ENCODE measurements at regions not wholly inside any gene's neighbourhood (a gene's known extent, or its start where the extent isn't known, plus 50 kb on each side); places are given as distances from the start of the nearest gene placed in this dataset.

- ATAC-seq = no peak
- no peak for TF ChIP-seq ZNF70 (CRISPR knock-in tag; IDR thresholded peaks at IDR 0.05)
- TF ChIP-seq PPARA (CRISPR knock-in tag; IDR thresholded peaks at IDR 0.05; ENCODE audit: borderline replicate concordance) = no peak
- no peak for TF ChIP-seq TOX (CRISPR knock-in tag; IDR thresholded peaks at IDR 0.05; ENCODE audit: borderline replicate concordance)
- no peak for TF ChIP-seq ISL1 (CRISPR knock-in tag; IDR thresholded peaks at IDR 0.05)
- TF ChIP-seq CREB5 (CRISPR knock-in tag; IDR thresholded peaks at IDR 0.05; ENCODE audit: low read depth) = no peak
- TF ChIP-seq PATZ1 (CRISPR knock-in tag; IDR thresholded peaks at IDR 0.05; ENCODE audit: borderline replicate concordance) = no peak
- TF ChIP-seq TCF4 (CRISPR knock-in tag; IDR thresholded peaks at IDR 0.05; ENCODE audit: borderline replicate concordance) = no peak
- no peak for TF ChIP-seq ARNTL (CRISPR knock-in tag; IDR thresholded peaks at IDR 0.05; ENCODE audit: borderline replicate concordance, low read depth)
- TF ChIP-seq, protein P1, sequence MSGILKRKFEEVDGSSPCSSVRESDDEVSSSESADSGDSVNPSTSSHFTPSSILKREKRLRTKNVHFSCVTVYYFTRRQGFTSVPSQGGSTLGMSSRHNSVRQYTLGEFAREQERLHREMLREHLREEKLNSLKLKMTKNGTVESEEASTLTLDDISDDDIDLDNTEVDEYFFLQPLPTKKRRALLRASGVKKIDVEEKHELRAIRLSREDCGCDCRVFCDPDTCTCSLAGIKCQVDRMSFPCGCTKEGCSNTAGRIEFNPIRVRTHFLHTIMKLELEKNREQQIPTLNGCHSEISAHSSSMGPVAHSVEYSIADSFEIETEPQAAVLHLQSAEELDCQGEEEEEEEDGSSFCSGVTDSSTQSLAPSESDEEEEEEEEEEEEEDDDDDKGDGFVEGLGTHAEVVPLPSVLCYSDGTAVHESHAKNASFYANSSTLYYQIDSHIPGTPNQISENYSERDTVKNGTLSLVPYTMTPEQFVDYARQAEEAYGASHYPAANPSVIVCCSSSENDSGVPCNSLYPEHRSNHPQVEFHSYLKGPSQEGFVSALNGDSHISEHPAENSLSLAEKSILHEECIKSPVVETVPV (CRISPR knock-in tag; IDR thresholded peaks at IDR 0.05) = no peak
- no peak for TF ChIP-seq ESRRG (CRISPR knock-in tag; IDR thresholded peaks at IDR 0.05)
- TF ChIP-seq POU6F1 (CRISPR knock-in tag; IDR thresholded peaks at IDR 0.05; ENCODE audit: borderline replicate concordance, low read depth) = no peak
Observed at GRCh38 chr20:17811628-17811965, 111.8 kb downstream of the BANF2 start.

DNA sequence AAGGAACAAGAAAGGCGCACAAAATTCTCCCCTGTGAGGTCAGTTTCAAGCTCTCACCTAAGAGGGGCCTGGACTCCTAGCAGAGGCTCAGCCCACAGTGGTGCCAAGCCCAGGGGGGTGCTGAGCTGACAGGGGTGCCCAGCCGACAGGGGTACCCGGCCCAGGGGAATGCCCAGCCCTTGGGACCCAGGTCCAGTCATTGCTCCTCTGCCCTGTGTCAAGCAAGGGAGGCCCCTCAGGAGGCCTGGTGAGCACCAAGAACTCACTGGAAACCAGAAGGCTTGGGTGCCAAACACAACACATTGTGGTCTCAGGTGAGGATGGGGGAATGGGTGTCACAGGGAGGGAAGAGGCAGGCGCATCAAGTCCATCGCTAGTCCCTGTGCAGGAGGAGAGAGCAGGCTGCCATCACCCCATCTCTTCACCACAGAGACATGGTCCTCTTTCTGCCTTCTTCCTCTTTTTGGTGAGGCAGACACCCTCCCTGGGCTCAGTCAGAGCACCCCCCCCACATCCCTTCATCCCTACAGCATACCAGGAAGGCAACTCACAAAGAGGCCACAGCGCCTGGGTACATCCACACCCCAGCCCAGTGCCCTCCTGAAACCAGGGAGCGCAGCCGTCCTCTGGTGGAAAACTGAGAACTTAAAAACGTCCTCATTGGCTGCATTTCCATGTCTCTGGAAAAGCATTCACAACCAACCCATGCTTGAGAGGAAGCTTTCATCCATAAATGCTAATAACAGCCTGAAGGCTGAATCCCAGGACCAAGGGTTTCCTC, 111.3 kb downstream of the BANF2 start:
- no peak for TF ChIP-seq ZC3H10 (CRISPR knock-in tag; IDR thresholded peaks at IDR 0.05)
- no peak for TF ChIP-seq ZNF565 (CRISPR knock-in tag; conservative IDR thresholded peaks at IDR 0.05; ENCODE audit: low read depth)
- no peak for TF ChIP-seq ESRRG (CRISPR knock-in tag; IDR thresholded peaks at IDR 0.05)
- no peak for TF ChIP-seq POU6F1 (CRISPR knock-in tag; IDR thresholded peaks at IDR 0.05; ENCODE audit: borderline replicate concordance, low read depth)
- no peak for TF ChIP-seq RARB (CRISPR knock-in tag; IDR thresholded peaks at IDR 0.05)
- TF ChIP-seq PATZ1 (CRISPR knock-in tag; IDR thresholded peaks at IDR 0.05; ENCODE audit: borderline replicate concordance) = no peak
- TF ChIP-seq BACH2 (CRISPR knock-in tag; IDR thresholded peaks at IDR 0.05; ENCODE audit: borderline replicate concordance) = no peak
- TF ChIP-seq ARNTL (CRISPR knock-in tag; IDR thresholded peaks at IDR 0.05; ENCODE audit: borderline replicate concordance, low read depth) = no peak
- TF ChIP-seq SNAI2 (CRISPR knock-in tag; IDR thresholded peaks at IDR 0.05) = no peak
- no peak for TF ChIP-seq CSDC2 (CRISPR knock-in tag; IDR thresholded peaks at IDR 0.05)
- no peak for TF ChIP-seq ISL1 (CRISPR knock-in tag; IDR thresholded peaks at IDR 0.05)

DNA sequence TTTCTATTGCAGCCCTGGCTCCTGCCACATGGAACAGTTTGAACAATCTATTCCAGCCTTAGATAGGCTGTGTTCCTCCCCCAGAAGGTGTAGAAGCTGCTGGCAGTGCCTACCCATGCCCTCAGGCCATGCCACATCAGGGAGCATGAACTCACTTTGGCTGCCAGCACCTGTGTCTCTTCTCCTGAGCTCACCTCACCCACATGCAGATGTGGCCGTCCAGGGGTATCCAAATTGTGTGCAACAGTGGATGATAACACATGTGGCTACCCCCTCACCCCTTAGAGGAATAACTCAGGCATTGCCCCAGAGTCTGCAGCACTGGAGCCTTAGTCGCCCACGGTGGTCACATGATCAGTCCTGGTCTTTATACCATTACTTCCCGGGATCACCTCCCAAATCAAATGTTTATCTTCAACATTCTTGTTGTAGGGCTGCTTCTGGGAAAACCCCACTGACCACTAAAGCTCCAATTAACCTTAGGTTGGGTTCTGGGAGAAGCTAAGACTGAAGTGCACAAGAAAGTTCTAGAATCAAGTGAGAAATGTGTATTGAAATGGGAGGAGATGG, 110.4 kb downstream of the BANF2 start:
- ATAC-seq = no peak
- no peak for TF ChIP-seq TSHZ2 (CRISPR knock-in tag; IDR thresholded peaks at IDR 0.05)
- TF ChIP-seq SNAI2 (CRISPR knock-in tag; IDR thresholded peaks at IDR 0.05) = no peak

More for the DNA sequence above, 111.3 kb downstream of the BANF2 start:
- no peak for ATAC-seq

All from SK-N-SH treated with all-trans-retinoic acid at 6 μM for 48 hours (cell line).